RCC 7860 (cell line): ENCODE measurements at regions not wholly inside any gene's neighbourhood (a gene's known extent, or its start where the extent isn't known, plus 50 kb on each side); places are given as distances from the start of the nearest gene placed in this dataset.
"Not testable (repeated sequence)": the region's sequence is repeated elsewhere in the genome, so short reads cannot be mapped to it uniquely, and the experiment has no call there.

ENCODE experiments used
- DNase-seq: peaks from one replicate; pipeline ENCODE4 v3.0.0-alpha.2; 2015; ENCODE audit warnings: low spot score
- FAIRE-seq: peaks from 2 replicates; lab custom pipeline; 2012; peaks lifted over from hg19 to GRCh38; lab: Jason Lieb, UNC

- DNase-seq (no peak), FAIRE-seq (no peak)
These were observed 219.6 kb upstream of the THUMPD2 start for GRCh38 chr2:39998617-39999016.

GRCh38 chr2:39996653-39997080, 217.6 kb upstream of the THUMPD2 start:
- peak; percentile 29 for FAIRE-seq
- peak; percentile 73 for DNase-seq

GRCh38 chr2:39995005-39995737, 216.1 kb upstream of the THUMPD2 start:
- DNase-seq (no peak), FAIRE-seq (no peak)

GRCh38 chr2:39994151-39994550, 215.1 kb upstream of the THUMPD2 start:
- DNase-seq (peak; percentile 48), FAIRE-seq (peak; percentile 68)

- FAIRE-seq (no peak), DNase-seq (no peak)
These were observed 212.2 kb upstream of the THUMPD2 start for GRCh38 chr2:39991298-39991697.

- FAIRE-seq (no peak), DNase-seq (peak; percentile 19)
These were observed 211.4 kb upstream of the THUMPD2 start for GRCh38 chr2:39990335-39990900.

GRCh38 chr2:39989888-39990287, 210.8 kb upstream of the THUMPD2 start:
- DNase-seq (no peak), FAIRE-seq (no peak)

- DNase-seq (no peak), FAIRE-seq (no peak)
These were observed 202.8 kb upstream of the THUMPD2 start for GRCh38 chr2:39981883-39982311.

GRCh38 chr2:39975476-39976020, 196.5 kb upstream of the THUMPD2 start:
- FAIRE-seq, result no peak
- no peak for DNase-seq

GRCh38 chr2:39968037-39968436, 189.0 kb upstream of the THUMPD2 start:
- FAIRE-seq, result no peak
- DNase-seq, result no peak

- not testable (repeated sequence) for DNase-seq, FAIRE-seq
These were observed 181.6 kb upstream of the THUMPD2 start for GRCh38 chr2:39960681-39961080.

GRCh38 chr2:39954346-39954745, 175.3 kb upstream of the THUMPD2 start:
- FAIRE-seq (no peak), DNase-seq (no peak)

GRCh38 chr2:39949131-39949530, 170.1 kb upstream of the THUMPD2 start:
- no peak for FAIRE-seq
- no peak for DNase-seq

- no peak for FAIRE-seq
- DNase-seq, result no peak
These were observed 169.1 kb upstream of the THUMPD2 start for GRCh38 chr2:39948016-39948719.

- DNase-seq (no peak), FAIRE-seq (no peak)
These were observed 168.4 kb upstream of the THUMPD2 start for GRCh38 chr2:39947294-39948015.

- DNase-seq, result no peak
- no peak for FAIRE-seq
These were observed 163.9 kb upstream of the THUMPD2 start for GRCh38 chr2:39942950-39943349.

GRCh38 chr2:39938035-39938835, 159.2 kb upstream of the THUMPD2 start:
- DNase-seq (peak; percentile 36), FAIRE-seq (no peak)

GRCh38 chr2:39937621-39938020, 158.6 kb upstream of the THUMPD2 start:
- no peak for FAIRE-seq
- DNase-seq, result no peak

- no peak for FAIRE-seq
- DNase-seq, result no peak
These were observed 155.8 kb upstream of the THUMPD2 start for GRCh38 chr2:39934851-39935250.

- no peak for FAIRE-seq
- no peak for DNase-seq
These were observed 154.1 kb upstream of the THUMPD2 start for GRCh38 chr2:39933196-39933595.
